GM23338 (cell line): ENCODE measurements at regions not wholly inside any gene's neighbourhood (a gene's known extent, or its start where the extent isn't known, plus 50 kb on each side); places are given as distances from the start of the nearest gene placed in this dataset.

Experiments used
- CREB1 ChIP-seq: fragments of 250-450 bp; sonication (Bioruptor Pico); IDR thresholded peaks from 2 replicates; pipeline ENCODE4 v1.5.0; 2020; ENCODE audit warnings: low read depth, mild to moderate bottlenecking, moderate library complexity
- CTCF ChIP-seq, 2 experiments: fragments of 200-600 bp in 1 of 2; sonication (generic) in 1 of 2; conservative IDR thresholded peaks; 2 replicates each; pipeline versions ENCODE4 v1.5.1 to v1.6.1; 2016 to 2017; ENCODE audit warnings: antibody characterized with exemption in 2 of 2, low read depth in 2 of 2, mild to moderate bottlenecking in 2 of 2, moderate library complexity in 1 of 2
- EZH2 ChIP-seq: fragments of 200-600 bp; sonication (generic); IDR thresholded peaks from one replicate; pipeline ENCODE4 v1.8.0; 2017; ENCODE audit warnings: antibody characterized with exemption, mild to moderate bottlenecking, low read depth; ENCODE audit not compliant: unreplicated experiment
- JUNB ChIP-seq: IDR thresholded peaks from one replicate; pipeline ENCODE4 v1.6.1; 2016; ENCODE audit warnings: antibody characterized with exemption; ENCODE audit not compliant: unreplicated experiment
- POLR2AphosphoS5 ChIP-seq: IDR thresholded peaks from 2 replicates; pipeline ENCODE4 v1.6.1; 2016; ENCODE audit warnings: antibody characterized with exemption, low read depth

- TF ChIP-seq CTCF (conservative IDR thresholded peaks at IDR 0.05; ENCODE audit: low read depth in 2 of 2) (no peak), CREB1 (no peak), POLR2AphosphoS5 (no peak), EZH2 (no peak), JUNB (no peak)
Measured at GRCh38 chr3:115330430-115330829, 183.3 kb upstream of the ZBTB20 start.
